CD14-positive monocyte (primary cell): ENCODE measurements at regions not wholly inside any gene's neighbourhood (a gene's known extent, or its start where the extent isn't known, plus 50 kb on each side); places are given as distances from the start of the nearest gene placed in this dataset.

Experiments
- DNase-seq, 3 donors: peaks; one replicate each; pipeline ENCODE4 v3.0.0-alpha.2; 2011 to 2022
- H2AFZ ChIP-seq: 2 replicates; pipeline ENCODE4 v1.6.0; 2012; ENCODE audit warnings: mild to moderate bottlenecking, low read depth, low read length, inconsistent platforms; ENCODE audit not compliant: insufficient read depth, poor library complexity, severe bottlenecking
- H3K27ac ChIP-seq, 2 donors: 1 replicate in 1 of 2; 2 replicates in 1 of 2; pipeline ENCODE4 v1.5.1; 2012 to 2013; ENCODE audit warnings: low read length in 2 of 2, control low read depth in 1 of 2, inconsistent platforms in 1 of 2, low read depth in 1 of 2, mild to moderate bottlenecking in 1 of 2
- H3K27me3 ChIP-seq, 2 donors: one replicate each; pipeline versions ENCODE4 v1.6.0 to v1.6.1; 2011 to 2013; ENCODE audit warnings: low read length in 2 of 2; ENCODE audit not compliant: control insufficient read depth in 2 of 2, insufficient read depth in 2 of 2
- H3K36me3 ChIP-seq, 2 donors: replicated peaks in 1 of 2; 1 replicate in 1 of 2; 2 replicates in 1 of 2; pipeline versions ENCODE4 v1.5.1 to v1.6.1; 2012 to 2013; ENCODE audit warnings: low read length in 2 of 2, control low read depth in 1 of 2, inconsistent platforms in 1 of 2, mild to moderate bottlenecking in 1 of 2; ENCODE audit not compliant: insufficient read depth in 2 of 2, control insufficient read depth in 1 of 2
- H3K4me1 ChIP-seq, 2 donors: 1 replicate in 1 of 2; 2 replicates in 1 of 2; pipeline versions ENCODE4 v1.5.1 to v1.6.1; 2012 to 2013; ENCODE audit warnings: low read length in 2 of 2, control low read depth in 1 of 2, inconsistent platforms in 1 of 2, mild to moderate bottlenecking in 1 of 2, moderate library complexity in 1 of 2; ENCODE audit not compliant: insufficient read depth in 2 of 2, control insufficient read depth in 1 of 2
- H3K4me2 ChIP-seq: replicated peaks from 2 replicates; pipeline ENCODE3; 2012; ENCODE audit warnings: low read length, moderate library complexity, mild to moderate bottlenecking; ENCODE audit not compliant: poor library complexity, severe bottlenecking; ENCODE audit errors: extremely low read depth
- H3K4me3 ChIP-seq, 3 experiments: fragments of 200-600 bp in 1 of 3; sonication (generic) in 1 of 3; replicated peaks in 1 of 3; 1 replicate in 2 of 3; 2 replicates in 1 of 3; pipeline ENCODE4 v1.5.1; 2011 to 2013; ENCODE audit warnings: low read length in 3 of 3, mild to moderate bottlenecking in 3 of 3, control low read depth in 2 of 3, low read depth in 2 of 3, inconsistent platforms in 1 of 3, moderate library complexity in 1 of 3
- H3K79me2 ChIP-seq: 2 replicates; pipeline ENCODE4 v1.6.0; 2012; ENCODE audit warnings: mild to moderate bottlenecking, control low read depth, inconsistent platforms, low read length, moderate library complexity; ENCODE audit not compliant: insufficient read depth
- H3K9ac ChIP-seq: 2 replicates; pipeline ENCODE4 v1.6.0; 2017; ENCODE audit warnings: low read length, mild to moderate bottlenecking; ENCODE audit not compliant: insufficient read depth, poor library complexity, severe bottlenecking
- H3K9me3 ChIP-seq, 2 donors: replicated peaks in 1 of 2; 1 replicate in 1 of 2; 2 replicates in 1 of 2; pipeline versions ENCODE4 v1.5.1 to v1.6.1; 2012 to 2013; ENCODE audit warnings: low read length in 2 of 2, control low read depth in 1 of 2; ENCODE audit not compliant: control insufficient read depth in 1 of 2, insufficient read depth in 1 of 2
- H4K20me1 ChIP-seq: 2 replicates; pipeline ENCODE4 v1.6.0; 2012; ENCODE audit warnings: mild to moderate bottlenecking, low read length, control low read depth, moderate library complexity; ENCODE audit not compliant: insufficient read depth
- H3K27ac Mint-ChIP-seq, 7 donors: one replicate each; pipeline ENCODE4 v1.8.0; 2020; ENCODE audit warnings: mild to moderate bottlenecking in 7 of 7, mixed read lengths in 7 of 7, moderate library complexity in 6 of 7, inconsistent platforms in 2 of 7
- H3K27me3 Mint-ChIP-seq, 3 donors: one replicate each; pipeline ENCODE4 v1.8.0; 2021 to 2022; ENCODE audit warnings: low read depth in 3 of 3, mild to moderate bottlenecking in 3 of 3, mixed read lengths in 3 of 3, moderate library complexity in 3 of 3, inconsistent platforms in 1 of 3
- H3K36me3 Mint-ChIP-seq, 2 donors: one replicate each; pipeline ENCODE4 v1.8.0; 2020; ENCODE audit warnings: mixed read lengths in 2 of 2, inconsistent platforms in 1 of 2, mild to moderate bottlenecking in 1 of 2
- H3K4me1 Mint-ChIP-seq: one replicate; pipeline ENCODE4 v1.8.0; 2020; ENCODE audit warnings: mild to moderate bottlenecking, mixed read lengths
- H3K4me3 Mint-ChIP-seq, 2 donors: one replicate each; pipeline ENCODE4 v1.8.0; 2020; ENCODE audit warnings: mild to moderate bottlenecking in 2 of 2, mixed read lengths in 2 of 2, moderate library complexity in 1 of 2
- H3K9me3 Mint-ChIP-seq, 7 donors: one replicate each; pipeline ENCODE4 v1.8.0; 2020 to 2022; ENCODE audit warnings: mixed read lengths in 7 of 7, mild to moderate bottlenecking in 6 of 7, moderate library complexity in 6 of 7, inconsistent platforms in 2 of 7
- CTCF ChIP-seq: fragments of 200-600 bp; IDR thresholded peaks from one replicate; pipeline ENCODE4 v1.8.0; 2022; ENCODE audit warnings: antibody characterized with exemption, mild to moderate bottlenecking
- WGBS: methylation state at CpG from one replicate; pipeline ENCODE4 v1.1.5; 2013; ENCODE audit warnings: missing lambda C conversion rate; ENCODE audit not compliant: insufficient coverage; 5-methylcytosine and 5-hydroxymethylcytosine counted together
- intact Hi-C, 2 donors: fragments of 100-400 bp; cut with micrococcal nuclease; formaldehyde crosslinking; loops; one replicate each; pipeline versions ENCODE4 v1.15.0 to v1.15.1; 2023

GRCh38 chr9:16039988-16040761 is 487.3 kb downstream of the CCDC171 start:
- Mint-ChIP-seq H3K4me3 (no peak overlapping the region), H3K9me3 (peaks cover 0 to 5% (median 3%) of the 10 kb centered on the region in 7 donors), H3K36me3 (no peaks in the 10 kb centered on the region), H3K27ac (no peak overlapping the region), H3K27me3 (peaks cover 0 to 2% (median 0%) of the 10 kb centered on the region in 3 donors), H3K4me1 (no peaks in the 10 kb centered on the region)
- no peak for DNase-seq
- no peaks in the 10 kb centered on the region for H4K20me1 ChIP-seq
- H3K9me3 ChIP-seq, result no peaks in the 10 kb centered on the region
- no peaks in the 10 kb centered on the region for H3K4me1 ChIP-seq
- H3K27ac ChIP-seq, result no peak overlapping the region
- no peaks in the 10 kb centered on the region for H3K36me3 ChIP-seq
- no peak overlapping the region for H3K9ac ChIP-seq
- intact Hi-C loops, result no loop called here
- TF ChIP-seq CTCF, result no peak
- no peaks in the 10 kb centered on the region for H3K79me2 ChIP-seq
- no peak overlapping the region for H2AFZ ChIP-seq
- H3K27me3 ChIP-seq, result no peaks in the 10 kb centered on the region
- no peak overlapping the region for H3K4me3 ChIP-seq
- H3K4me2 ChIP-seq, result no peak overlapping the region
- WGBS, result 97% methylated on average over 6 of the region's 10 CpGs

GRCh38 chr9:16043756-16044578 is 491.1 kb downstream of the CCDC171 start:
- TF ChIP-seq CTCF, result no peak
- Histone ChIP-seq H3K79me2 (no peaks in the 10 kb centered on the region), H3K9ac (no peak overlapping the region), H4K20me1 (no peaks in the 10 kb centered on the region), H3K27me3 (no peaks in the 10 kb centered on the region), H3K4me2 (no peak overlapping the region), H3K9me3 (no peaks in the 10 kb centered on the region), H2AFZ (no peak overlapping the region), H3K27ac (no peak overlapping the region), H3K4me1 (no peaks in the 10 kb centered on the region), H3K4me3 (no peak overlapping the region), H3K36me3 (no peaks in the 10 kb centered on the region)
- peaks cover 0 to 2% (median 0%) of the 10 kb centered on the region in 3 donors for H3K27me3 Mint-ChIP-seq
- no peak overlapping the region for H3K27ac Mint-ChIP-seq
- no peaks in the 10 kb centered on the region for H3K4me1 Mint-ChIP-seq
- peaks cover 0 to 4% (median 2%) of the 10 kb centered on the region in 7 donors for H3K9me3 Mint-ChIP-seq
- DNase-seq, result no peak
- intact Hi-C loops, result no loop called here
- no peaks in the 10 kb centered on the region for H3K36me3 Mint-ChIP-seq
- WGBS, result 57% methylated on average over 1 of the region's 5 CpGs
- H3K4me3 Mint-ChIP-seq, result no peak overlapping the region
